Retinal pigment epithelial cell (primary cell): ENCODE measurements at regions not wholly inside any gene's neighbourhood (a gene's known extent, or its start where the extent isn't known, plus 50 kb on each side); places are given as distances from the start of the nearest gene placed in this dataset.
"Not testable (repeated sequence)": the region's sequence is repeated elsewhere in the genome, so short reads cannot be mapped to it uniquely, and the experiment has no call there.

Source experiments
- DNase-seq: peaks from one replicate; pipeline ENCODE4 v3.0.0-alpha.2; 2010; ENCODE audit warnings: low read depth
- H3K4me3 ChIP-seq: 2 replicates; pipeline ENCODE4 v1.5.1; 2011; ENCODE audit warnings: mild to moderate bottlenecking, low read length, control low read depth, moderate library complexity
- TF ChIP-seq, protein P1 (sequence below): conservative IDR thresholded peaks from 2 replicates; pipeline ENCODE4 v1.5.1; 2011; ENCODE audit warnings: low read depth, low read length, control low read depth, inconsistent platforms

DNA sequence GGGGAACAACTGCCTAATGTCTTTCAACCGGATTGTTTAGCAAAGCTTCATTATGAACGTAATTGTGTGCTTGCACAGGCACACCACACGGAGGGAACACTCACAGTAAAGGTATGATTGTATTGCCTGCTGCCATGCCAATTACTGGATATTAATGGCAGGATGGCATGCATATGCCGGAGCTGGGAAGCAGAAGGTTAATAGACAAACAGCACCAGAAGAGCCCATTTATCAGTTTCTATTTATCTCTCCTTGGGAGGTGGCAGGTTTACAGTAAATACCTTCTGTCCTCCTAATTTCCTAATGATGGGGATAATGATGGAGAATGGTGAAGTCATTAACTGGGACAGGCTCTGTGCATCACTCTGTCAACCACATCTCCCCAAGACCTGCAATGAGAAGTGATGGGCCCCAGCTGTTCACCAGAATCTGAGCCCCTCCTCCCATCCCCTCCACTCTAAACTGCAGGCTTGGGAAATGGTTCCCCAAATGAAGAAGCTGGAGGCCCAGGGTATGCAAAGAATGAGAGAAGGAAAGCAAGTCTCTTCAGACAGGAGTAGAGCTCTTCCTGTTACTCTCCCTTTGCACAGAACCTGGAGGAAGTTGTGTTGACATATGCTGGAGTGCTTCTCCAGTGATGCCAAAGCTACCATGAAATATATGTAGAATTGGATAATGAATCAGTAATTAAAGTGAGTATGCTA, 160.8 kb downstream of the NAA11 start:
- TF ChIP-seq, protein P1, sequence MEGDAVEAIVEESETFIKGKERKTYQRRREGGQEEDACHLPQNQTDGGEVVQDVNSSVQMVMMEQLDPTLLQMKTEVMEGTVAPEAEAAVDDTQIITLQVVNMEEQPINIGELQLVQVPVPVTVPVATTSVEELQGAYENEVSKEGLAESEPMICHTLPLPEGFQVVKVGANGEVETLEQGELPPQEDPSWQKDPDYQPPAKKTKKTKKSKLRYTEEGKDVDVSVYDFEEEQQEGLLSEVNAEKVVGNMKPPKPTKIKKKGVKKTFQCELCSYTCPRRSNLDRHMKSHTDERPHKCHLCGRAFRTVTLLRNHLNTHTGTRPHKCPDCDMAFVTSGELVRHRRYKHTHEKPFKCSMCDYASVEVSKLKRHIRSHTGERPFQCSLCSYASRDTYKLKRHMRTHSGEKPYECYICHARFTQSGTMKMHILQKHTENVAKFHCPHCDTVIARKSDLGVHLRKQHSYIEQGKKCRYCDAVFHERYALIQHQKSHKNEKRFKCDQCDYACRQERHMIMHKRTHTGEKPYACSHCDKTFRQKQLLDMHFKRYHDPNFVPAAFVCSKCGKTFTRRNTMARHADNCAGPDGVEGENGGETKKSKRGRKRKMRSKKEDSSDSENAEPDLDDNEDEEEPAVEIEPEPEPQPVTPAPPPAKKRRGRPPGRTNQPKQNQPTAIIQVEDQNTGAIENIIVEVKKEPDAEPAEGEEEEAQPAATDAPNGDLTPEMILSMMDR: no peak
- H3K4me3 ChIP-seq: no peak overlapping the region
- DNase-seq: no peak

DNA sequence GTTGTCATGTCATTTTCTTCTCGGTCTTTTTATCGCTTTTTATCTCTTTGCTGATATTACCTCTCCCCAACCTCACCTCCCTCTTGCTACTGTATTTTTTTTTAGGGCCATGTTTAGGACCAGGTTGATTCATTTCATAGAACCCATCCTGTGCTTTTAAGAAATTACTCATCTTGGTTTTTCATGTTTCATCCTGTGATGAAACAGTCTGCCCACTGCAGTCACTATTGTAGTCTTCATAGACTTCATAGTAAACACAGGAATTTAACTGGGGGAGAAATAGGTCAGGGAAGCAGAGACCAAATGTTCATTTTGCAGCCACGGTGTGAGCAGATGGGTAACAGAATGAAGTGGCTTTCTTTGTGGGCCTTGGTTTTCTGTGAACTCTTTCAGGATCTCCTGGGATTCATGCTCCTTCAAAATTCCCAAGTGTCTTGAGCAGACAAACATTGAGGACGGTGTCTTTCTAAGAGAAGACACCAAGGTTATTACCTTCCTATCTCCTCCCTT, 161.8 kb downstream of the NAA11 start:
- TF ChIP-seq, protein P1: no peak
- no peak for DNase-seq
- H3K4me3 ChIP-seq: no peak overlapping the region

DNA sequence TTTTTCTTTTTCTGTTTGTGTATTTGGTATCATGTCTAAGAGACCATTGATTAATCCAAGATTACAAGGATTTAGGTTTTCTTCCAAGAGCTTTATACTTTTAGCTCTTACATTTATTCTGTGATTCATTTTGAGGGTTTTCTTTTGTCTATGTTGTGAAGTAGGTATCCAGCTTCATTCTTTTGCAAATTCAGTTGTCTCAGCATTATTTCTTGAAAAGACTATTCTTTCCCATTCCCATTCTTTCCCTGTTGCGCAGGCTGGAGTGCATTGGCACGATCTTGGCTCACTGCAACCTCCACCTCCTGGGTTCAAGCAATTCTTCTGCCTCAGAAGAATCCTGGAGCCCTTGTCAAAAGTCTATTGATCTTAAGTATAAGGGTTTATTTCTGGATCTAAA, 164.9 kb downstream of the NAA11 start:
- TF ChIP-seq, protein P1: no peak
- no peak for DNase-seq
- H3K4me3 ChIP-seq: no peak overlapping the region

DNA sequence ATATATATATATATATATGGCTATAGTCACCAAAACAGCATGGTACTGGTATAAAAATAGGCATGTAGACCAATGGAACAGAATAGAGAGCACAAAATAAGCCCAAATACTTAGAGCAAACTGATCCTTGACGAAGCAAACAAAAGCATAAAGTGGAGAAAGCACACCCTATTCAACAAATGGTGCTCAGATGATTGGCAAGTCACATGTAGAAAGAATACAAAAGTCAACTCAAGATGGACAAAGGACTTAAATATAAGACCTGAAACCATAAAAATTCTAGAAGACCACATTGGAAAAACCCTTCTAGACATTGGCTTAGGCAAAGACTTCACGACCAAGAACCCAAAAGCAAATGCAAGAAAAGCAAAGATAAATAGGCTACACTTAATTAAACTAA, 167.2 kb downstream of the NAA11 start:
- H3K4me3 ChIP-seq, DNase-seq: not testable (repeated sequence)

- TF ChIP-seq, protein P1: no peak
- no peak for DNase-seq
- no peak overlapping the region for H3K4me3 ChIP-seq
Measured at GRCh38 chr4:79155336-79155735, 170.5 kb downstream of the NAA11 start.

DNA sequence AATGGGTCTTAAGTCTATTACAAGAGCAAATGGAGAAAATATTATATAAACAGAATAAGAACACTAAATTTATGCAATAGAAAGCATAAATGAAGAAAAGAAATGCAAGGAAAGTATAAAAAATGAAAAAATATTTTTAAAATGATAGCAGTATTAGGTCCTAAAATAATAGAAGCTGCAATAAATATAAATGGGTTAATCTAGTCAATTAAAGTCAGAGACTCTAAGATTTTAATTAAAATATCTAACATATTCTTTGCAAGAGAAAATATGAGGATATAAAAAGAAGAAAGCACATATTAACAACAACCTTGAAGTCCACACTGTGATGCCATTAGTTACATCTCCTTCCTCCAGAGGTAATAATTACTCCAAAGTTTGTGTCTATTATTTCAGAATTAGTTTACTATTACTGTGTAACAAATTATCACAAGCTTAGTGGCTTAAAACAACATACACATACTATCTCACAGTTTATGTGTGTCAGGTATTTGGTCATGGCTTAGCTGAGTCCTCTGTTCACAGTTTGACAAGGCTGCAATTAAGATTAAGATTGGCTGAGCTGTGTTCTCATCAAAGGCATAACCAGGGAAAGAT, 174.9 kb downstream of the NAA11 start:
- TF ChIP-seq, protein P1: no peak
- no peak for DNase-seq
- no peak overlapping the region for H3K4me3 ChIP-seq

- no peak overlapping the region for H3K4me3 ChIP-seq
- TF ChIP-seq, protein P1: no peak
- no peak for DNase-seq
Measured at GRCh38 chr4:79148369-79148768, 177.5 kb downstream of the NAA11 start.
